Thyroid gland (tissue), 4 donors: ENCODE measurements at regions not wholly inside any gene's neighbourhood (a gene's known extent, or its start where the extent isn't known, plus 50 kb on each side); places are given as distances from the start of the nearest gene placed in this dataset.

Source experiments
- DNase-seq, 2 donors: peaks; one replicate each; pipeline ENCODE4 v3.0.0-alpha.2; 2019
- H3K27ac ChIP-seq, 3 donors: fragments of 200-600 bp; sonication (generic); 1 replicate in 2 of 3; 2 replicates in 1 of 3; pipeline ENCODE4 v1.5.1; 2016 to 2019; ENCODE audit warnings: mild to moderate bottlenecking in 1 of 3, moderate library complexity in 1 of 3
- H3K27me3 ChIP-seq: fragments of 200-600 bp; sonication (generic); one replicate; pipeline ENCODE4 v1.5.1; 2019
- H3K36me3 ChIP-seq, 2 donors: fragments of 200-600 bp; sonication (generic); one replicate each; pipeline ENCODE4 v1.5.1; 2016 to 2019
- H3K4me1 ChIP-seq, 2 donors: fragments of 200-600 bp; sonication (generic); one replicate each; pipeline ENCODE4 v1.5.1; 2017 to 2019
- H3K4me3 ChIP-seq, 3 donors: fragments of 200-600 bp; sonication (generic); replicated peaks in 1 of 3; 1 replicate in 2 of 3; 2 replicates in 1 of 3; pipeline ENCODE4 v1.5.1; 2016; ENCODE audit warnings: mild to moderate bottlenecking in 1 of 3
- H3K9me3 ChIP-seq: fragments of 200-600 bp; sonication (generic); one replicate; pipeline ENCODE4 v1.5.1; 2017
- CTCF ChIP-seq, 6 experiments: fragments of 200-600 bp in 3 of 6; fragments of 450-650 bp in 3 of 6; sonication (generic) in 3 of 6; IDR thresholded peaks; one replicate each; pipeline ENCODE4 v1.5.1; 2016 to 2019; ENCODE audit warnings: antibody characterized with exemption in 6 of 6, mild to moderate bottlenecking in 2 of 6, inconsistent platforms in 1 of 6, moderate library complexity in 1 of 6
- POLR2A ChIP-seq, 2 donors: fragments of 450-650 bp; IDR thresholded peaks; one replicate each; pipeline ENCODE4 v1.6.1; 2017; ENCODE audit warnings: antibody characterized with exemption in 2 of 2, mild to moderate bottlenecking in 2 of 2, moderate library complexity in 1 of 2
- WGBS, 2 donors: methylation state at CpG; one replicate each; pipeline ENCODE4 v1.1.5; 2017; 5-methylcytosine and 5-hydroxymethylcytosine counted together
- intact Hi-C: fragments of 100-400 bp; cut with DNase I; formaldehyde crosslinking; loops from one replicate; pipeline ENCODE4 v1.15.1; 2023

- H3K27ac ChIP-seq, result no peak overlapping the region
- no peaks in the 10 kb centered on the region for H3K36me3 ChIP-seq
- H3K4me3 ChIP-seq, result no peak overlapping the region
- intact Hi-C loops, result no loop called here
- 83 to 89% methylated on average over 8 of the region's 8 CpGs for WGBS, 2 donors
- no peak for DNase-seq
- TF ChIP-seq POLR2A (IDR thresholded peaks at IDR 0.05), result no peak
- no peak for TF ChIP-seq CTCF (IDR thresholded peaks at IDR 0.05)
- no peaks in the 10 kb centered on the region for H3K9me3 ChIP-seq
- H3K4me1 ChIP-seq, result no peaks in the 10 kb centered on the region
- H3K27me3 ChIP-seq, result no peaks in the 10 kb centered on the region
Measured at GRCh38 chr11:100557830-100558611, 129.1 kb upstream of the ARHGAP42 start.

- H3K36me3 ChIP-seq, result no peaks in the 10 kb centered on the region
- intact Hi-C loops, result no loop called here
Measured at GRCh38 chr11:100560606-100561005, 126.5 kb upstream of the ARHGAP42 start.

GRCh38 chr11:100561323-100561722, 125.8 kb upstream of the ARHGAP42 start:
- H3K9me3 ChIP-seq, result no peaks in the 10 kb centered on the region
- no peak overlapping the region for H3K4me3 ChIP-seq
- intact Hi-C loops, result no loop called here
- no peaks in the 10 kb centered on the region for H3K27me3 ChIP-seq
- 35 to 46% methylated on average over 1 of the region's 1 CpG for WGBS, 2 donors
- no peaks in the 10 kb centered on the region for H3K36me3 ChIP-seq
- no peaks in the 10 kb centered on the region for H3K4me1 ChIP-seq
- TF ChIP-seq POLR2A (IDR thresholded peaks at IDR 0.05) (no peak), CTCF (IDR thresholded peaks at IDR 0.05) (no peak)
- H3K27ac ChIP-seq, result peak overlapping the region in 1 of 3 donors; percentile 37
- DNase-seq, result no peak

More at GRCh38 chr11:100560606-100561005, 126.5 kb upstream of the ARHGAP42 start:
- Histone ChIP-seq H3K4me3 (no peak overlapping the region), H3K4me1 (no peaks in the 10 kb centered on the region), H3K27ac (no peak overlapping the region), H3K27me3 (no peaks in the 10 kb centered on the region), H3K9me3 (no peaks in the 10 kb centered on the region)
- TF ChIP-seq POLR2A (IDR thresholded peaks at IDR 0.05), result no peak
- TF ChIP-seq CTCF (IDR thresholded peaks at IDR 0.05), result no peak
- 92 to 97% methylated on average over 3 of the region's 3 CpGs for WGBS, 2 donors
- DNase-seq, result no peak

- Histone ChIP-seq H3K27ac (no peak overlapping the region), H3K9me3 (no peaks in the 10 kb centered on the region), H3K4me1 (no peaks in the 10 kb centered on the region), H3K4me3 (no peak overlapping the region), H3K36me3 (no peaks in the 10 kb centered on the region), H3K27me3 (no peaks in the 10 kb centered on the region)
- no peak for DNase-seq
- intact Hi-C loops, result no loop called here
- 38 to 45% methylated on average over 2 of the region's 2 CpGs for WGBS, 2 donors
- TF ChIP-seq POLR2A (IDR thresholded peaks at IDR 0.05) (no peak), CTCF (IDR thresholded peaks at IDR 0.05) (no peak)
Measured at GRCh38 chr11:100562128-100562527, 125.0 kb upstream of the ARHGAP42 start.

GRCh38 chr11:100563541-100564280, 123.4 kb upstream of the ARHGAP42 start:
- intact Hi-C loops, result no loop called here
- 83 to 86% methylated on average over 8 of the region's 8 CpGs for WGBS, 2 donors
- no peaks in the 10 kb centered on the region for H3K36me3 ChIP-seq
- no peak overlapping the region for H3K4me3 ChIP-seq
- no peaks in the 10 kb centered on the region for H3K9me3 ChIP-seq
- DNase-seq, result no peak
- no peak for TF ChIP-seq CTCF (IDR thresholded peaks at IDR 0.05)
- no peak for TF ChIP-seq POLR2A (IDR thresholded peaks at IDR 0.05)
- H3K27me3 ChIP-seq, result no peaks in the 10 kb centered on the region
- no peaks in the 10 kb centered on the region for H3K4me1 ChIP-seq
- H3K27ac ChIP-seq, result no peak overlapping the region
